NB4 (cell line): ENCODE measurements at regions not wholly inside any gene's neighbourhood (a gene's known extent, or its start where the extent isn't known, plus 50 kb on each side); places are given as distances from the start of the nearest gene placed in this dataset.

Experiments used
- DNase-seq: peaks from one replicate; pipeline ENCODE4 v3.0.0; 2010; ENCODE audit warnings: low read depth
- H3K4me3 ChIP-seq: one replicate; pipeline ENCODE4 v1.5.1; 2011; ENCODE audit warnings: mild to moderate bottlenecking, low read depth, low read length, moderate library complexity
- CTCF ChIP-seq: IDR thresholded peaks from one replicate; pipeline ENCODE4 v1.5.1; 2012; ENCODE audit warnings: low read depth, low read length
- MAX ChIP-seq: IDR thresholded peaks from 2 replicates; pipeline ENCODE4 v1.6.1; 2011; ENCODE audit warnings: low read depth, low read length
- MYC ChIP-seq: IDR thresholded peaks from 2 replicates; pipeline ENCODE4 v1.6.1; 2011; ENCODE audit warnings: low read depth, low read length
- POLR2A ChIP-seq: IDR thresholded peaks from 2 replicates; pipeline ENCODE4 v1.6.1; 2011; ENCODE audit warnings: mild to moderate bottlenecking; ENCODE audit not compliant: insufficient read length; ENCODE audit errors: extremely low read depth

DNA sequence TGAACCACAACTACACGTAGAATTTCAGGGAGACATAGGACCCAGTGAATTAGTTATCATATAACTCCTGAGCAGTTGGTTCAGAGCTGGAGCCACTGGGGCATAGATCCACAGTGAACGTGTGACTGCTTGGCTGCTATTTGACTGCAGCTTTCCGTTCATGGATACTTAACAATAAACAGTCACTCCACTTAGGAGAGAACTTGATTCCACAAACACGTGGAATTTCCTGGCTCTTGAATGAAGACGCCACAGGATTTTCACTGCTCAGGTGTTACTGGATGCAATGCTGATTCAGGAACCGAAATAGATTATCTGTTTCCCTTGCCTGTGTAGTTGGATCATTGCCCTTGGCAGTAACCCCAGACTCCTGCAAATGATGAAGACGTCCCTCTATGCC, 679.1 kb upstream of the ZEB2 start:
- TF ChIP-seq POLR2A, result no peak
- TF ChIP-seq MAX, result no peak
- no peak for TF ChIP-seq MYC
- no peak for TF ChIP-seq CTCF
- DNase-seq, result no peak
- no peak overlapping the region for H3K4me3 ChIP-seq

DNA sequence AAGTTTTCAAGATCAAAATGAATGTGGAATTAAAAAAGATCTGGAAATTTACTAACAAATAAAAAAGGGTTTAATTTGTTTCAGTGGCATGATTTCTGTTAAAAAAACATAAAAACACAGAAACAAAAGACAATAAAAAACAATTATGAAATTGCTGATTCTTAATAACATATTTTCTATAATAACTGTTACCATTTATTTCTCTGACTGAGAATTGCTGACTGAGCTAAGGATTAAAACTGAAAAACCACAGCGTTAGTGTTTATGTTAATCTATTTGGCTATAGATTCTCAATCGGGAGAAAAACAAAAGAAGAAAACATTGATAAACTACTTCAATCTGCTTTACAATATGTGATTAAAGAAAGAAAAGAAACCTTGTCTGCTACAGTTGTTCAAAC, 678.6 kb upstream of the ZEB2 start:
- no peak for TF ChIP-seq POLR2A
- no peak for TF ChIP-seq MAX
- TF ChIP-seq CTCF, result no peak
- no peak for TF ChIP-seq MYC
- H3K4me3 ChIP-seq, result no peak overlapping the region
- DNase-seq, result no peak

DNA sequence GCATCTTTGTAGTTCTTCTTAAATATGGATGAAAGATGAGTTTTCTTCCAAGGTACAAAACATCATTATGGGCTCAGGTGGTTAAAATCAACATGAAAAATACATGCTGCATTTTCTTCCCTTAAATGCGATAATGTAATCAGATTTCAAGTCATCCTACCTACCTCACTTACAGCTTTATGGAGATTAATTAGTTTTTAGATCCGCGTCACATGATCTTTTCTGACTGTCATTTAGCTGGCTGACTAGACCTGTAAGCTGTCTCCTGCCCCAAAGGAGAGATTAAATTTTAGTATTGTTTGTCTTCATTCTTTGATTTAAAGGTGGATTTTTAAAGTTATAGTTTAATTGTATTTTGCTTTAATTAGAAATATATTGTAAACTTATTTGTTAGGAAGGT, 678.0 kb upstream of the ZEB2 start:
- no peak for DNase-seq
- TF ChIP-seq MAX, result no peak
- no peak for TF ChIP-seq MYC
- no peak for TF ChIP-seq POLR2A
- no peak for TF ChIP-seq CTCF

DNA sequence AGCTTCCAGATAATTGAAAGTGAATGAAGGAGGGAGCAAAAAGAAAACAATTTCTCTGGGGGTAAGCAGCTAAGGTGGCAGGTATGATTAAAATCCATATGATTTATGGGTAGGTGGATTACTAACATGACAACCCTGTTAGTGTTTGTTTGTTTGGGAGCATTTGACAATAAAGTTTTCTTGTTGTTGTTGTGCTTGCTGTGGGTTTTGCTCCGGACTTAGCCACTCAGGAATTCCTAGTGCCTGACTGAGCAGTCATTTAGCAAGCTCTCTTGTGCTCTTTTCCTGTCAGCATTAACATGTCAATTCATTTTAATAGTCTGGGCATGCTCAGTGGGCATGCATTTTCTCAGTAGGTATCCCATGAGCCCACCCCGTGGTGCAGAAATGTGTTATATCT, 674.8 kb upstream of the ZEB2 start:
- no peak overlapping the region for H3K4me3 ChIP-seq
- DNase-seq, result no peak
- TF ChIP-seq MYC (no peak), CTCF (no peak), MAX (no peak), POLR2A (no peak)

More for the DNA sequence above, 678.0 kb upstream of the ZEB2 start:
- H3K4me3 ChIP-seq, result no peak overlapping the region

DNA sequence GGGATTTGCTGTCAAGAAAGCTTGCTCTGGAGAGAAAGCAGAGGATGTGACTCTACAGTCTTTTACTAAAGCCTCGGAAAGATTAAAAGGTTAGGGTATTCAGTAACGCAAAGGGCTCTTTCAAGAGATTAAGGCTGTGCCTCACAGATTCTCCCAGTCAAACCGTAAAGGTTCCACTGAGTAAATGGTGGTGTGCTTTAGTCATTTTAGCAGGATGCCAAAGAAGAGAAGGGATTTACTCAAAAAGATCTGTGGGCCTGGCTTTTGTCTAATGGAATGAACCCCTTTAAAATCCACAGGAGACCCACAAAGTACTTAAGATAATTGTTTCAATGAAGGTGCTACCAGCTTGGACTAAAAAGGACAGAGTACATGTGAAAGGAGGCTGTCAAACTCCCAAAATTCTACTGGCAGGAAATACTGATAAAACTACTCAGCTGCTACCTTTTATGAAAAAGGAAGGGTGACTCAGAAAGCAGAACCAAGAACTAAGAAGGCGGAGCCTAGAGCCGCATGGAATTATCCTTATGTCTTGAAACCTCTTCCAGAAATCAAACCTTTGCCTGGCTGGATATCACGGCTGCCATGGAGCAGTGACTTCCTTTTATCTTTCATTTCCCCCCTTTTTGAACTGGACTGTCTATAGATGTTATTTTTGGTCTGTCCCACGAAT, 670.2 kb upstream of the ZEB2 start:
- TF ChIP-seq CTCF, result no peak
- no peak for TF ChIP-seq POLR2A
- no peak for TF ChIP-seq MYC
- no peak for TF ChIP-seq MAX
- DNase-seq, result peak; percentile 31
- H3K4me3 ChIP-seq, result no peak overlapping the region

DNA sequence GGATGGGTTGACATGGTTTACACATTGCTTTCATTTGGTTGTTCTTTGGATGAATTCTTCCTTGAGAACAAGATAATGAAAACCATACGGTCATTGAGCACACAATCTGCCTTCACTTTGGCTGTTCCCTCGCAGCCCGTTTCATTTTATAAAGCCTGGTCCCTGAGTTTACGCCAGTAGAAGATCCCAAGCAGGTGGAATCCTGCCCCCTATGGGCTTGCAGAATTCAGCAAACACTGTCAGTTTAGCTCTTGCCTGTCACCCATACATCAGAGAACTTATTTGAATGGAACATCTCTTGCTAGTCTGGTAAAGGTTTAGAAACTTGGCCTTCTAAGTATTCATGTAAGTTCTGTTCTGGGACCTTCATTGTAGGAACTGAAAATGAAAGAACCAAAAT, 666.4 kb upstream of the ZEB2 start:
- TF ChIP-seq MYC, result no peak
- peak; percentile 21 for TF ChIP-seq CTCF
- DNase-seq, result peak; percentile 52
- no peak overlapping the region for H3K4me3 ChIP-seq
